ENCODE measurements at regions not wholly inside any gene's neighbourhood (a gene's known extent, or its start where the extent isn't known, plus 50 kb on each side); places are given as distances from the start of the nearest gene placed in this dataset.

GRCh38 chr10:79005126-79005810 lies 63.5 kb upstream of the ZMIZ1 start:
- no peak for DNase-seq

GRCh38 chr10:79007018-79007417 lies 61.7 kb upstream of the ZMIZ1 start:
- no peak for DNase-seq

- DNase-seq: no peak
Measured at GRCh38 chr10:79007421-79008319, 61.1 kb upstream of the ZMIZ1 start.

GRCh38 chr10:79009145-79009544 lies 59.6 kb upstream of the ZMIZ1 start:
- DNase-seq: no peak

- no peak for DNase-seq
Measured at GRCh38 chr10:79012567-79012966, 56.2 kb upstream of the ZMIZ1 start.

GRCh38 chr10:79013406-79013987 lies 55.3 kb upstream of the ZMIZ1 start:
- no peak for DNase-seq

GRCh38 chr10:79014796-79015195 lies 54.0 kb upstream of the ZMIZ1 start:
- no peak for DNase-seq

- no peak for DNase-seq
Measured at GRCh38 chr10:79017882-79018520, 50.8 kb upstream of the ZMIZ1 start.

- DNase-seq: no peak
Measured at GRCh38 chr10:79018521-79019011, 50.2 kb upstream of the ZMIZ1 start.

Data from stimulated activated naive CD4-positive, alpha-beta T cell treated with Interleukin-2 at 50 U/mL for 16 hours (primary cell).